Middle frontal gyrus (tissue), 1 donor: ENCODE measurements at regions not wholly inside any gene's neighbourhood (a gene's known extent, or its start where the extent isn't known, plus 50 kb on each side); places are given as distances from the start of the nearest gene placed in this dataset.
"Not testable (repeated sequence)": the region's sequence is repeated elsewhere in the genome, so short reads cannot be mapped to it uniquely, and the experiment has no call there.

ENCODE experiments used
- DNase-seq: peaks from one replicate; pipeline ENCODE4 v3.0.0-alpha.2; 2015; ENCODE audit warnings: low spot score; ENCODE audit errors: extremely low spot score

DNA sequence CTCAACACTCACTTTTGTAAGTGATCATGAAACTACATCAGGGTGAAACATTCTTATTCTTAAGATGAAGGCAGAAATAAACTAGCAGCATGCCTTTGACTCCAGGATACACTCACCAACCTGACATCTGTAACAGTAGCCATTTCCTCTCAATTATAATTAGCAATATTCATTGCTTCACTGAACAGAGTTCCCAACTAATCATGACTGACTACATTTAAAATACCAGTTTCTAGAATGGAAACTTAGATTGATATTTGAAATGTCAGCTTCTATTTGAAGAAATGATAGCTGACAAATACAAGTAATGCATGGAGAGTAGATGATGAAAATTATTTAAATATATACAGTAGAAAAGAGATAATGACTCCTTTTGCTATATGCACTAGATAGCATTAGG, 1023.8 kb downstream of the MRPL39 start:
- no peak for DNase-seq

DNA sequence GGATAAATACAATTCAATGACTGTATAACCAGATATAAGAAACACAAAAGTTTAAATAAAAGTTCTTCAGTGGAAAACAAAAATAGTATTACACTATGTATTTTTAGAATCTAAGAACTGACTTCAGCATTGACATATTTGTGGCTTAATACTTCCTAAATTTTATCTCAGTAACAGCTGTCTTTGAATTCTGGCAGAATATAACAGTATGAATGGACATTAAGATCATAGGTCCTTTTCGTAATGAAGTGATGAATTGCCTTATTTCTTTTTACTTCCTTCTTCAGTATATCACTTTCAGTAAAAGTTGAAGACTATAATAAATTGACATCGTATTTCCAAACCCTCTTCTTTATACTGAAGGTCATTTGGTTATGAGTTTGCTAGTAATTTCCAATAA, 1030.0 kb downstream of the MRPL39 start:
- DNase-seq = no peak

DNA sequence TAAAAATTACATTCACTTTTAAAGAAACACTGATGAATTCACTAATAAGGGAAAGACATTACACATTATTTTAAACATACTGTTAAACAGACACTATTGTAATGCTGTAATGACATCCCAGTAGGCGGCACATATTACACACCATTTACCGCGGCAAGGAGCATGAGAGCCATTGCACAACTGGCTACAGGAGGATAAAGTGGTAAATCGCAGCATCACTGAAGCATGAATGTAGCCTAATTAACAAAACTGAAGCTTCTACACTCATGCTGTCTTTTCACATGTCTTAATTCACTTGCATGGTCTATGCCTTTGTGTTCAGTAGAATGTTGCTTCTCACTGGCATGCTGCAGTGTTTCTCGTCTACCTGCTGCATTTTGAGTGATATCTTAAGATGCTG, 1046.0 kb downstream of the MRPL39 start:
- DNase-seq = no peak

DNA sequence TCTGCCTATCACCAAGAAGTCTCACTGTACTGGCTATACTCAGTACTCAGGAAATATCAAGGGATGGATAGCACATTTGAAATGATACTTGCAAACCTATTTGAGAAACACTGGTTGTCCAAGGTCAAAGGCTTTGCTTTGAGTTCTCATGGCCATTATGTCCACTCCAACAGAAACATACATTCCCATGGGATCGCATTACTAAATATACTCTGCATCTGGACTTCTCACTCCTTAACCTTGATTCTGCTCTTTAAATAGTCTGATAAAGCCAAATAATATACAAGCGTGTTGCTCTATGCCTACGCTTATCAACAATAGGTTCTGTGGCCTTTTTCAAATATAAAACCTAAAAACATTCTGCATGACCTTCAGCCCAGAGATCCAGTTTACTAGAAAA, 1054.8 kb downstream of the MRPL39 start:
- no peak for DNase-seq

DNA sequence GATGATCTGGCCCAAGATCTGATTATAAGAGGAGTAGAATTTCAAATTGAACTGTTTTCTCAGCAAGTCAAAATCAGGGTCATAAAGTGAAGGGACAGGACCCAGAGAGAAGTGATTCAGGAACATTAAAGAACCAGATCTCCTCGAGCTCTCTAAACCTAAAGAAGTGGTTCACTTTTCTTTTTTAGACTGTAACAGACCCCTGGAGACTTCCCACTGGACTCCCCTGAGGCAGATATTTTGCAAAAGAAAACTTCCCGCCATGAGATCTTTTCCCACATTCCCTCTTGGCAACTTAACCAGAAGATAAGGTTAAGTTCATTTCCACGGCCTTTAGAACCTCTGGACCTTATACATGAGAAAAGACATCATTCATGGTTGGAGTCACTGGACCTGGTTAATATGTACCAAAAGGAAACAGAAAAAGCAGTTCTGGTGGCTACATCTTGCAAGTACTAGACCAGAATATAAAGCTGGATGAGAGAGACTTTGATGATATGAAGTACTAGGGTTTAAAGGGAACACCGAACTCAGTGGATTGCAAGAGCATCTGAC, 1061.4 kb downstream of the MRPL39 start:
- no peak for DNase-seq

DNA sequence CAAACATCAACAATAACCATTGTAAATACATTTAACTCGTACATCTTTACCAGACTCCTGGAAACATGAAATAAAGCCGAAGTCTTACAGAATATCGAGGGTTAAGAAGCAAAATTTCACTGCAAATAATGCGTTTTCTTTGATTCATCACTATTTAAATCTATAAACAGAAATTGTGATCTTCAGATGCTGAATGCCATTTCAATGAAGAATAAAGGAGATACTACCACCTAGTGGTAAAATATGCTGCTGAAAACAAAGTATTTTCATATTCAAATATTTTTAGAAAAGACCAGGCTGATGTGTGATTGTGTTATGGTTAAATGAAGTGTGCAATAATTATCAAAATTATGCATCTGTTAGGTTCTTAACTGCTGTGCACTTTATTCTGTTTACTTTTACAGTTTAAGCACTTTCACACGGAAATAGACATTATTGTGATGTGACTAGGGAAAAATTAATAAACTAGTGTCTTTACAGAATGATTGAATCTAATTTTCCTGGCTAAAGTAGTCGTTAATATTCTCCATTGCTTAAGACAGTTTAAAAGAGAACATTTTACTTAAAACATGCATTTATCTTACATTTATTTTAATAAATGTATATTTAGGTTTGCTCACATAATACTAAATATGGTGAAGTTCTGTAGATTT, 1093.1 kb downstream of the MRPL39 start:
- DNase-seq = peak; percentile 12

DNA sequence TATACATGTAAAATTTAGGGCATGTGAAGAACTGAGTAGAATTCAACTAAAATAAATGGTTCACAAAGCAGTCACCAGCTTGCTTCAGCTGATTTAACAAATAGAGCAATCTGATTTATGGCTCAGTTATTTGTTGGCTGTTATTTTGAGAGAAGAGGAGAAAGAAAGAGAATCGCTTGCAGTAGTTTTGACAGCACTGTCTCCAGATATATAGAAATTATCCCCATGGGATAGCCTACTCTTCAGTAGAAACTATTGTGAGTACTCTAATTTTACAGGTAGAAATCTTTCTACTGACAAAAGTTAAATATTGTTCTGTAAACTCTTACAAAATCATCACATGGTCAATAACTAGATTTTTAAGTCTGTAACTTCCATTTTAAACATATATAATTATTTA, 1098.2 kb downstream of the MRPL39 start:
- DNase-seq = no peak

DNA sequence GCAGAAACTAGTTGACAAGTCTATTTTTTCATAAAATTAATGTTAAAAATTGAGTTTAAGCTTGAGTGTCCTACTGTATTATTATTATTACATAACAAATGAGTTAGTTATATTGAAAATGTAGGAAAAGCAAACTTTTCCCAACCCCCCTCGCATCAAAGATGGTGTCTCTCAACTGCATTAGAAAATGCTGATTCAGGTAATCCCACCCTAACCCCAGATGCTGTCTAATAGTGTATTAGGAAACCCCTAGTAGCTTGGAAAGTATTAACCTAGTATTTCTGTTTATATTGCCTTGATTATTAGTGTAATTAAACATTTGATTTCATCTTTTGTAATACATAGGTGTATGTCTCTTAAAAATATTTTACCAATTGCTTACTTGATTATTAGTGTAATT, 1120.3 kb downstream of the MRPL39 start:
- no peak for DNase-seq

DNA sequence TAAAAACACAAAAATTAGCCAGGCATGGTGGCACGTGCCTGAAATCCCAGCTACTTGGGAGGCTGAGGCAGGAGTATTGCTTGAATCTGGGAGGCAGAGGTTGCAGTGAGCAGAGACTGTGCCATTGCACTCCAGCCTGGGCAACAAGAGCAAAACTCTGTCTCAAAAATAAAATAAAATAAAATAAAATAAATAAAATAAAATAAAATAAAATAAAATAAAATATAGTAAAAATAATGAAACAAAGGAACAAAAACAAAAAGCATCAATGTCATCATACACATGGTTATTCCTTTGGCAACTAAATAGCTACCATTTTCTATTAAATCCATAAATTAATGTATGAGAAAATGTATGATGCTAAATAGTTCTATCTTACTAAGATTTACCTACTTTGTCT, 1123.9 kb downstream of the MRPL39 start:
- DNase-seq = not testable (repeated sequence)

DNA sequence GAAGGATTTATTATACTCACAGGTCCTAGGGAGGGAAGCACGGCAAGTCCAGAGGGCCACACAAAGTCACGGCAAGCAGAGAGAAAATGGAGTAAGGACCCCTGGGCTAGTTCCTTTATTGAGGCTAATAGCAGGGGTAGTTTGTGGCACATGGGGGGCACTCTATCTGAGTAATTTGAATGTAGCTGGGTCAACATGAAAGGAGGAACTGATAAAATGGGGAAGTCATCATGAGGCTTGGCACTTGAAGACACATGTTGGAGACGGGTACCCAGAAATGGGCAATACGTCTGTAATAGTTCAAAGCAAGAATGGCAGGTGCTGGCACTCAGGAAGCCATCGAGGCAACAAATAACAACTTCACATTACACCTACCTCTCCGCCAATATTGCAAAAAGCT, 1136.4 kb downstream of the MRPL39 start:
- no peak for DNase-seq

DNA sequence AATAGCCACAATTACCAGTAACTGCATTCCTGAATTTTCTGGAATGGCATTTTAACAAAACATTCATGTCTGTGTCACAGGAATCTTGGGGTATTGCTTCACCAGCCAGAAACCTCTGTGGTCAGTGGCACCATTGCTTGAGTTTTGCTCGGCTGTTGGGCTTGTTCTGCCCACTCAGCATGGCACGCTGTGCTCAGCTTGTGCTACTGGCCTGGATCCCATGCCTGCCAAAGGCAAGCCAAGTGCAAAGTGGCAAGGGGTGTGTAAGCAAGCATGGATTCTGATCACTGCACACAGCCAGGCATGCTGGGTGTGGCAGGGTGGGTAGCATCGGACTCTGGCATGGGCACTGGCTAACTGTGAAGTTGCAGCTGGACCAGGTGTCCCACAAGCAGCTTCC, 1150.9 kb downstream of the MRPL39 start:
- DNase-seq = no peak

DNA sequence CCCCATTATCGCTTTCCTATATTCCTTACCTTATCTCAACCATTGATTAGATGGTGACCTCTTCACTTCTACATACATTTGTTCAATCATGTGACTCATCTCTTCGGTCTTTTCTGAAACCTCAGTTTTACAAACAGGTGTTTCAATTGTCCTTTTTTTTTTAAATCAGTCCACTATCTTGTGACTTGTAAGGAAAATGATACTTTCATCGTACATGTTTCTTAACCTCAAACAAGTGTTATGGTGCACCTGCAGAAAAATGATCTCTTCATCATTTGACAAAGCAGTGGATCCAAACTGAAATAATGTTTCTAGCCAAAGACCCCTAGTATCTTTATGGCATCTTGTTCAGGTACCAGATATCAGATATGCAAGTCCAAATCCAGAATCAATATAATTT, 1157.2 kb downstream of the MRPL39 start:
- DNase-seq = no peak

DNA sequence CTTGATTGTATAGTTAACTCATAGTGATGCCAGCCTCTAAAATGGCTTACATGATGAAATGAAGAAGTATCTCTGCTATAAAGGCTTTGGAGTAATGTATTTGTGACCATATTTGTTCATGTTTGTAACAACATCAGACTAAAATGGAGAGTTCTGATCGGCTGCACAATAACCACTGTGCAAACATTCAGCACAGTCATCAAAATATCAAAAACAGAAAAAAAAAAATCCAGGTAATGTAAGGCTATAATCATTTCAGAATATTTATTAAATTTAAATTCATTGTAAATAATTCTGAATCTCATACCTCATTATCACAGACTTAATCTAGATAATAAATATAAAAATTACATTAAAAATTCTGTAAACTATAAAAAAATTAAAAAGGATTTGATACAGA, 1161.8 kb downstream of the MRPL39 start:
- DNase-seq = no peak

DNA sequence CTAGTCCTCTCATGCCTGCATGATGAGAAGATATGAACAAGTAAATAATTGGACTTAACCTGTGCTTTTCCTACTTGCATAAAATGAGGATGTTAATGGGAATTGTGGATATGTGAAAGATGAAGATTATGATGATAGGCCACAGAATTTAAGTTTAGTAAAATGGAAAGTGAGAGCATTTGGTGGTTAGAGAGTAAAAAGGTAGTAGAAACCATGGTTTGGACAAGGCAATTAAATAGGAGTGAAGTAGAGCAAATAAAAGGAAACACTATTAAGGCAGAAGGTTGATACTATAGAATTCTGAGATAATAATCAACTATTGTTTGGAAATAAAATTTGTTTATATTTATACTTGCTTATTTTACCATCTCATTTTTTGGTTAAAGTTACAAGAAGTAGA, 1162.5 kb downstream of the MRPL39 start:
- DNase-seq = no peak

DNA sequence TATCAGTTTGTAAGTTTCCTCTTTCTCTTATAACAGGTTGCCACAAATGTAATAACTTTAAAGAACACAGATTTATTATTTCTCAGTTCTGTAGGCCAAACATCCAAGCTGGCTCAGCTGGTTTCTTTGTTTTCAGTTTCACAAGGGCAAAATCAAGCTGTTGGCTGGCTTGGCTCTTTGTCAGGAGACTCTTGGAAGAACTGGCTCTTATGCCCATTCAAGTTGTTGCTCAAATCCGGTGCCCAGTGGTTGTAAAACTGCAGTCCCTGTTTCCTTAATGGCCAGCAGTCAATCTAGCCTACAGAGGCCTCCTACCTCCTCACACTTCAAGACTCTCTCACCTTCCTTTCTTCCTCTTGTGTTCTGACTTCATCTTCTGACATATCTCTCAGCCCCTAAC, 1171.0 kb downstream of the MRPL39 start:
- DNase-seq = no peak

DNA sequence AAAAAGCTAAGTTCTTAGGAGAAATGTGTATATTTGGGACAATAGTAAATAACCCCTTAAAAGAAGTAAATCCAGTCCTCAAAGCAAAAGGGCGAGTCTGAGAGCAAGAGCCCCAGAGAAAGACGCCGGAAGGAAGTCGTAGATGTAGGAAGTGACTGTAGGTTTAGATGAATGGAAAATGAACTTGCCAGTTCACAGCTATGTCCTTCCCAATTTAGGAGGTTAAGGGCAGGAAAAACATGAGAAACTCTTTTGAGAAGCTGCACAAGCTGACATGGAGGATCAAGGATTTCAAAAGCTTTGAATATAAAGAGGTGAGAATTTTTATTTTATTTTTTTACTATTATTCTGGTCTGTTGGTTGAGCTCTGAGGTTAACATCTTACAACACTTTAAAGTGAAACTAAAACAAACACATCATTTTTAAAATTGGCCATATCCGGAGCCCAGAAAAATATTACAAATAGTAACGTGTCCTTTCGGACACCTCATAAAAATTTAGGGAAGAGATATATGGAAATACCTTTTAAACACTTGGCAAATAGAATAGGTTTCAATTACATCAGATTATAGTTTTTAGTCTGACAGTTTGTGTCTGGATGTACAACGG, 1178.6 kb downstream of the MRPL39 start:
- DNase-seq = no peak

DNA sequence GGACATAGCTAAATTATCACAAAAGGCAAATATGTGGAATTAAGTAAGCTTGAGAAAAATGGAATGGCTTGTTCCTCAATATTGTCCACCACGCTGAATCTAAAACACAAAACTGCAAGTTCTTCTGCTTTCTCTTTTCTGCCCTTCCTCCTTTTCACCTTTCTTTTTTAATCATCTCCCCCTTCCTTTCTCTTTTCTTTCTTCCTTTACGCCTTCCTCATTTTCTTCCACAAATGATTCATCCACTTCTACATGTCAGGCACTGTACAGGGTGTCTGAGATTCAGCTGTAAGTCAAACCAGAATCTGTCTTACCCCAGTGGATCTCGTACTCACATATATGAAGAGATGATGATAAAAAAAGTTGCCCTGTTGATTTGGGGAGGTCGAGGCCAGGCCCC, 1182.5 kb downstream of the MRPL39 start:
- no peak for DNase-seq

DNA sequence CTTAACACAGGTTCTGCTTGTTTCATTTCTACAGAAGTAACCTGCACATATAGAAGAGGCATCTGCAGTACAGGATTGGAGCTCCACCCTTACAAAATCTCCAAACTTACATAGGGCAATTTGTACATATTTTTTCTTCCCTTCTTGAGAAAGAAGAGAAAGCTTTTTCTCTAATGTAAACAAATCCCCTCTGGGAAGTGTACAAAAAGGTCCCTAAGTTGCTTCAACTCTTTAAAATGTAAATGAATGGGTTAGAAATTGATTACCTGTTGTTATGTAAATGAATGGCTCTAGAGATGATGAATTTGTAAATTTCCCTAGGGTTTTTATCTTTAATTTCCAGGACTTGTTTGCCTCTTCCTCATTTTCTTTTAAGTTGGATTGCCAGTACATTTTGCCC, 1183.7 kb downstream of the MRPL39 start:
- DNase-seq = no peak

DNA sequence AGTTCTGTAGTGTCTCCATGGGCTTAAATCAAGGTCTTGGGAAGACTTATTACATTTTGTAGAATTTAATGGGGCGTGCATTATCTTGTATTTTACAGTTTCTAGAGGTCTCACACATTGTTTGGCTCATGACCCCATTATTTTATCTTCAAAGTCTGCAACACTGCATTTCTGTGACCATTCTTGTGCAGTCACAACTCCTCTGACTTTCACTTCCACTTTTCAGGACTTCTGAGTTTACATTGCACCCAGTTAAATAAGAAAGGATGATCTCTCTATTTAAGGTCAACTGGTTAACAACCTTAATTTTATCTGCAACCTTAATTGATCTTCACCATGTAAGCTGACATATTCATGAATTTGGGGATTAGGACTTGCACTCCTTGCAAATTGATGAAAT, 1186.6 kb downstream of the MRPL39 start:
- DNase-seq = no peak

DNA sequence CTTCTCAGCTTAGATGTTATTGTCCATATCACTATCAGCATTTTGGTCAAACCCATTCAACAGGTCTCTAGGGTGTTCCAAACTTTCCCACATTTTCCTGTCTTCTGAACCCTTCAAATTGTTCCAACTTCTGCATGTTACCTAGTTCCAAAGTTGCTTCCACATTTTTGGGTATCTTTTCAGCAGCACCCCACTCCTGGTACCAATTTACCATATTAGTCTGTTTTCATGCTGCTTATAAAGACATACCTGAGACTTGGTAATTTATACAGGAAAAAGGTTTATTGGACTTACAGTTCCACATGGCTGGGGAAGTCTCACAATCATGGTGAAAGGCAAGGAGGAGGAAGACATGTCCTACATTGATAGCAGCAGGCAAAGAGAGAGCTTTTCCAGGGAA, 1187.6 kb downstream of the MRPL39 start:
- DNase-seq = not testable (repeated sequence)

DNA sequence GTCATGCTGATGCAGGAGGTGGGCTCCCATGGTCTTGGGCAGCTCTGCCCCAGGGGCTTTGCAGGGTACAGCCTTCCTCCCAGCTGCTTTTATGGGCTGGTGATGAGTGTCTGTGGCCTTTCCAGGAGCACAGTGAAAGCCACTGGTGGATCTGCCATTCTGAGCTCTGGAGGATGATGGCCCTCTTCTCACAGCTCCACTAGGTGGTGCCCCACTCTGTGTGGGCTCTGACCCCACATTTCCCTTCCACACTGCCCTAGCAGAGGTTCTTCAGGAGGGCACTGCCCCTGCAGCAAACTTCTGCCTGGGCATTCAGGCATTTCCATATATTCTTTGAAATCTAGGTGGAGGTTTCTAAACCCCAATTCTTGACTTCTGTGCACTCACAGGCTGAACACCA, 1188.6 kb downstream of the MRPL39 start:
- DNase-seq = no peak

DNA sequence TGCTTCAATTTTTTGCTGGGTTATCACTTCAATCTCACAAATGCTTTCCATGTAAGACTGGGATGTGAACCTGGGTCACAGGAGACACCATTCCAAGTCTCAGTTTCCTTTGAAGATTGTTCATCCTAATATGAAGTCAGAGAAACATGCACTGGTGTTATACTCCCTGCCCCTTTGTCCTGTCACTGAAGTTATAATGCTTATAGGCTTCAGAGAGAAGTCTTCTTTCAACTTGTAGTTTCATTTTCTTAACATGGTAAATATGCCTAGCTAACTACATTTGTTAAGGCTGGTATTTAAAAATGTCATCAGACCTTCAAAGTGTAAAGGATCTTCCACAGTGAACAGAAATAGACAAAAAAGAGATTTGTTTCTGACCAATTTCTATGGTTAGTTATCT, 1195.9 kb downstream of the MRPL39 start:
- no peak for DNase-seq

DNA sequence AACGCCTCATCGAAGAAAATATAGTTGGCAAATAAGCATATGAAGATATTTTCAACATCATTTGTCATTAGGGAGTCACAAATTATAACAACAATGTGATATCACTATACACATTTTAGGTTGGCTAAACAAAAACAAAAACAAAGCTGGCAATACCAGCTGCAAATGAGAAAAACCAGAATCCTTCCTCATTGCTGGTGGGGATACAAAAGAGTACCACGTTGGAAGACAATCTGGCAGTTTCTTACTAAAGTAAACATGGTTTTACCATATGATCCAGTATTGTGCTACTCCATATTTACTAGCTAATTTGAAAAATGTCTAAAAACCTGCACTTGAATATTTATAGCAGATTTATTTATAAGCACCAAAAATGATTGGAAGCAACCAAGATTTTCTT, 1204.1 kb downstream of the MRPL39 start:
- no peak for DNase-seq
